Breast epithelium (tissue), 4 donors: ENCODE measurements at regions not wholly inside any gene's neighbourhood (a gene's known extent, or its start where the extent isn't known, plus 50 kb on each side); places are given as distances from the start of the nearest gene placed in this dataset.

Source experiments
- DNase-seq, 2 donors: peaks; one replicate each; pipeline ENCODE4 v3.0.0-alpha.2; 2019; ENCODE audit warnings: low spot score in 2 of 2
- H3K27ac ChIP-seq, 2 donors: fragments of 200-600 bp; sonication (generic) in 1 of 2; one replicate each; pipeline ENCODE4 v1.5.1; 2016 to 2019; ENCODE audit warnings: mild to moderate bottlenecking in 1 of 2
- H3K27me3 ChIP-seq, 2 donors: fragments of 200-600 bp; sonication (generic) in 1 of 2; one replicate each; pipeline versions ENCODE4 v1.5.1 to v1.6.0; 2017 to 2019; ENCODE audit warnings: control low read depth in 1 of 2, mild to moderate bottlenecking in 1 of 2
- H3K36me3 ChIP-seq: fragments of 200-600 bp; one replicate; pipeline ENCODE4 v1.5.1; 2019
- H3K4me1 ChIP-seq, 2 donors: fragments of 200-600 bp; sonication (generic); one replicate each; pipeline ENCODE4 v1.5.1; 2016 to 2019; ENCODE audit warnings: control low read depth in 1 of 2
- H3K4me3 ChIP-seq, 3 donors: fragments of 200-600 bp; sonication (generic); 1 replicate in 2 of 3; 2 replicates in 1 of 3; pipeline ENCODE4 v1.5.1; 2016 to 2019; ENCODE audit warnings: mild to moderate bottlenecking in 3 of 3, moderate library complexity in 2 of 3
- H3K9me3 ChIP-seq, 2 donors: fragments of 200-600 bp; sonication (generic) in 1 of 2; one replicate each; pipeline ENCODE4 v1.5.1; 2016 to 2019; ENCODE audit warnings: control low read depth in 1 of 2
- CTCF ChIP-seq, 3 donors: fragments of 450-650 bp; IDR thresholded peaks; one replicate each; pipeline ENCODE4 v1.5.1; 2016 to 2017; ENCODE audit warnings: antibody characterized with exemption in 3 of 3, mild to moderate bottlenecking in 3 of 3, moderate library complexity in 3 of 3
- POLR2A ChIP-seq: fragments of 450-650 bp; IDR thresholded peaks from one replicate; pipeline ENCODE4 v1.6.1; 2016; ENCODE audit warnings: antibody characterized with exemption, mild to moderate bottlenecking, moderate library complexity
- POLR2AphosphoS5 ChIP-seq, 3 donors: sonication (generic); formaldehyde crosslinking; IDR thresholded peaks; one replicate each; pipeline ENCODE4 v1.6.1; 2017; ENCODE audit warnings: antibody characterized with exemption in 3 of 3
- intact Hi-C: fragments of 100-400 bp; cut with DNase I; formaldehyde crosslinking; loops from one replicate; pipeline ENCODE4 v1.15.1; 2023; ENCODE audit warnings: low total_unique reads

GRCh38 chr2:19029655-19030054, 328.8 kb downstream of the OSR1 start:
- Histone ChIP-seq H3K27me3 (no peaks in the 10 kb centered on the region), H3K4me1 (no peaks in the 10 kb centered on the region), H3K36me3 (no peaks in the 10 kb centered on the region), H3K27ac (no peak overlapping the region), H3K4me3 (no peak overlapping the region), H3K9me3 (no peaks in the 10 kb centered on the region)
- intact Hi-C loops: no loop called here
- no peak for TF ChIP-seq CTCF (IDR thresholded peaks at IDR 0.05)
- TF ChIP-seq POLR2A: no peak
- TF ChIP-seq POLR2AphosphoS5 (IDR thresholded peaks at IDR 0.05): no peak
- DNase-seq: no peak

GRCh38 chr2:19028587-19029375, 329.6 kb downstream of the OSR1 start:
- Histone ChIP-seq H3K27me3 (no peaks in the 10 kb centered on the region), H3K4me1 (no peaks in the 10 kb centered on the region), H3K27ac (peak overlapping the region in 1 of 2 donors; percentile 33), H3K4me3 (no peak overlapping the region), H3K9me3 (no peaks in the 10 kb centered on the region), H3K36me3 (no peaks in the 10 kb centered on the region)
- no peak for TF ChIP-seq CTCF (IDR thresholded peaks at IDR 0.05)
- TF ChIP-seq POLR2AphosphoS5 (IDR thresholded peaks at IDR 0.05): no peak
- TF ChIP-seq POLR2A: no peak
- intact Hi-C loops: no loop called here
- no peak for DNase-seq

- intact Hi-C loops: no loop called here
- Histone ChIP-seq H3K4me1 (no peaks in the 10 kb centered on the region), H3K27ac (peak overlapping the region; percentile 47 to 62), H3K27me3 (no peaks in the 10 kb centered on the region), H3K9me3 (no peaks in the 10 kb centered on the region), H3K36me3 (no peaks in the 10 kb centered on the region), H3K4me3 (no peak overlapping the region)
- TF ChIP-seq POLR2AphosphoS5 (IDR thresholded peaks at IDR 0.05) (no peak), POLR2A (no peak), CTCF (IDR thresholded peaks at IDR 0.05) (no peak)
- DNase-seq: no peak
Measured at GRCh38 chr2:19027626-19028025, 330.8 kb downstream of the OSR1 start.

- no peak overlapping the region for H3K27ac ChIP-seq
- H3K27me3 ChIP-seq: no peaks in the 10 kb centered on the region
- no peak overlapping the region for H3K4me3 ChIP-seq
- no peaks in the 10 kb centered on the region for H3K4me1 ChIP-seq
- intact Hi-C loops: no loop called here
- no peak for TF ChIP-seq POLR2AphosphoS5 (IDR thresholded peaks at IDR 0.05)
- no peak for TF ChIP-seq CTCF (IDR thresholded peaks at IDR 0.05)
- TF ChIP-seq POLR2A: no peak
- no peaks in the 10 kb centered on the region for H3K9me3 ChIP-seq
- H3K36me3 ChIP-seq: no peaks in the 10 kb centered on the region
- DNase-seq: no peak
Measured at GRCh38 chr2:19026261-19026660, 332.2 kb downstream of the OSR1 start.

GRCh38 chr2:19022334-19022733, 336.1 kb downstream of the OSR1 start:
- DNase-seq: no peak
- H3K4me1 ChIP-seq: no peaks in the 10 kb centered on the region
- H3K9me3 ChIP-seq: no peaks in the 10 kb centered on the region
- no peak overlapping the region for H3K4me3 ChIP-seq
- TF ChIP-seq POLR2A (no peak), POLR2AphosphoS5 (IDR thresholded peaks at IDR 0.05) (no peak), CTCF (IDR thresholded peaks at IDR 0.05) (no peak)
- intact Hi-C loops: loop anchor here (5.0 kb wide), 1 partner anchor 600 kb away; no protein-coding TSS in a partner anchor
- H3K27ac ChIP-seq: peak overlapping the region; percentile 56 to 62
- no peaks in the 10 kb centered on the region for H3K27me3 ChIP-seq
- no peaks in the 10 kb centered on the region for H3K36me3 ChIP-seq
